ENCODE measurements at regions not wholly inside any gene's neighbourhood (a gene's known extent, or its start where the extent isn't known, plus 50 kb on each side); places are given as distances from the start of the nearest gene placed in this dataset.

DNA sequence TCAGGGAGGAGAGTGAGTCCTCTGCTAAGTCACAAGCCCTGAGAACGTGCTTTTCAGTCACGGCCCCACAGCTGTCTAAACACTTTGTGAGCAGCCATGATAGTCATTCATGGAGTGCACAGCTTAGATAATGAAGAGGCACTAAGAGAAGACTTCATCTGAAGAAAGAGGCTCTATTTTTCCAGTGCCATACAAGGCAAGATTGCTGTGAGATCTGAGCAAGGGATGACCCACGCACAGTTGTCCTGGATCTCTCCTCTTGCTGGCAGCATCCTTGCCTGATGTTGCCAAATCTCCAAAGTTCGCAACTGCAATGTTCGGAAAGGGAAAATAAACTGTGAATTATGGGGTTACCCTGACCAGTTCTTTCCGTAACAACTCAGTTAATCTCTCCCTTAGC lies 418.7 kb downstream of the MEIS1 start:
- intact Hi-C loops (cut with micrococcal nuclease) = no loop called here
- H3K79me2 ChIP-seq (ENCODE audit: control insufficient read depth, insufficient read depth, low read length) = no peaks in the 10 kb centered on the region
- CTCF ChIA-PET = no interaction called here
- no peak overlapping the region for H3K27ac ChIP-seq (ENCODE audit: low read length in 2 of 2)
- Mint-ChIP-seq H3K4me1 (no peaks in the 10 kb centered on the region), H3K27ac (no peak overlapping the region), H3K4me3 (no peak overlapping the region), H3K27me3 (no peaks in the 10 kb centered on the region), H3K9me3 (ENCODE audit: insufficient read depth) (no peaks in the 10 kb centered on the region)
- no peak for DNase-seq
- H3K27me3 ChIP-seq (replicated peaks in 1 of 4; ENCODE audit: control extremely low read depth in 1 of 4, control insufficient read depth in 3 of 4, insufficient read depth in 4 of 4, low read length in 3 of 4) = no peaks in the 10 kb centered on the region
- H3K4me2 ChIP-seq (replicated peaks; ENCODE audit: low read depth, low read length, poor library complexity, severe bottlenecking) = no peak overlapping the region
- H2AFZ ChIP-seq (ENCODE audit: insufficient read depth, low read depth, low read length, poor library complexity, severe bottlenecking) = no peak overlapping the region
- no peaks in the 10 kb centered on the region for H4K20me1 ChIP-seq (ENCODE audit: control insufficient read depth, insufficient read depth, low read length, poor library complexity, severe bottlenecking)
- 90% methylated on average over 3 of the region's 6 CpGs for WGBS (ENCODE audit: insufficient coverage)
- no peak overlapping the region for H3K4me3 ChIP-seq (ENCODE audit: control extremely low read depth in 1 of 5, extremely low read depth in 1 of 5, insufficient read depth in 1 of 5, low read depth in 2 of 5, low read length in 4 of 5)
- POLR2A ChIA-PET = no interaction called here
- H3K9me3 ChIP-seq (ENCODE audit: control extremely low read depth in 1 of 3, control insufficient read depth in 2 of 3, insufficient read depth in 1 of 3, low read length in 2 of 3) = no peaks in the 10 kb centered on the region
- no peaks in the 10 kb centered on the region for H3K36me3 ChIP-seq (replicated peaks in 1 of 2; ENCODE audit: control extremely low read depth in 1 of 2, control insufficient read depth in 1 of 2, extremely low read depth in 1 of 2, insufficient read depth in 2 of 2, low read length in 1 of 2)
- no peak overlapping the region for H3K9ac ChIP-seq (ENCODE audit: low read length)
- ATAC-seq (ENCODE audit: low read depth) = no peak
- H3K4me1 ChIP-seq (ENCODE audit: control insufficient read depth in 2 of 2, insufficient read depth in 2 of 2, low read length in 2 of 2) = no peaks in the 10 kb centered on the region
- TF ChIP-seq, protein P1, sequence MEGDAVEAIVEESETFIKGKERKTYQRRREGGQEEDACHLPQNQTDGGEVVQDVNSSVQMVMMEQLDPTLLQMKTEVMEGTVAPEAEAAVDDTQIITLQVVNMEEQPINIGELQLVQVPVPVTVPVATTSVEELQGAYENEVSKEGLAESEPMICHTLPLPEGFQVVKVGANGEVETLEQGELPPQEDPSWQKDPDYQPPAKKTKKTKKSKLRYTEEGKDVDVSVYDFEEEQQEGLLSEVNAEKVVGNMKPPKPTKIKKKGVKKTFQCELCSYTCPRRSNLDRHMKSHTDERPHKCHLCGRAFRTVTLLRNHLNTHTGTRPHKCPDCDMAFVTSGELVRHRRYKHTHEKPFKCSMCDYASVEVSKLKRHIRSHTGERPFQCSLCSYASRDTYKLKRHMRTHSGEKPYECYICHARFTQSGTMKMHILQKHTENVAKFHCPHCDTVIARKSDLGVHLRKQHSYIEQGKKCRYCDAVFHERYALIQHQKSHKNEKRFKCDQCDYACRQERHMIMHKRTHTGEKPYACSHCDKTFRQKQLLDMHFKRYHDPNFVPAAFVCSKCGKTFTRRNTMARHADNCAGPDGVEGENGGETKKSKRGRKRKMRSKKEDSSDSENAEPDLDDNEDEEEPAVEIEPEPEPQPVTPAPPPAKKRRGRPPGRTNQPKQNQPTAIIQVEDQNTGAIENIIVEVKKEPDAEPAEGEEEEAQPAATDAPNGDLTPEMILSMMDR (IDR thresholded peaks at IDR 0.05) = no peak

DNA sequence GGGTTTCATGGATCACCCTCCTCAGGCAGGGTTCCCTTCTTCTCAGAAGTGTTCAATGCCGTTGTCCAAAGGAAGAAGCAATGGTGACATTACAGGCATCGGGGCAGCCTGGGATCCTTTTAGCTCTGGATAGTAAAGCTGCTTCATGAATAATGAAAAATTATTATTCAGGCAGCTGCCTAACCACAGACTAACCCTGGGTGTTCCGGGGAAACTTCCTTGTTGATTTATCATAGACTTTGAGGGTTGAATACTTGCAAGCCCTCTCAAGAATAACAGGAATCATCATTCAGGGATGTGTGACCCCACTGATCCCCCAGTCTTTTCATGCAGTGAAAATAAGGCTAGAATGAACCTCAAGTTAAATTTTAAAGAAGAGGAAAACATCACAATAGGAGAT lies 419.4 kb downstream of the MEIS1 start:
- Histone ChIP-seq H3K4me1 (ENCODE audit: control insufficient read depth in 2 of 2, insufficient read depth in 2 of 2, low read length in 2 of 2) (no peaks in the 10 kb centered on the region), H3K9me3 (ENCODE audit: control extremely low read depth in 1 of 3, control insufficient read depth in 2 of 3, insufficient read depth in 1 of 3, low read length in 2 of 3) (no peaks in the 10 kb centered on the region), H3K79me2 (ENCODE audit: control insufficient read depth, insufficient read depth, low read length) (no peaks in the 10 kb centered on the region), H3K9ac (ENCODE audit: low read length) (no peak overlapping the region), H3K4me3 (ENCODE audit: control extremely low read depth in 1 of 5, extremely low read depth in 1 of 5, insufficient read depth in 1 of 5, low read depth in 2 of 5, low read length in 4 of 5) (no peak overlapping the region), H3K4me2 (replicated peaks; ENCODE audit: low read depth, low read length, poor library complexity, severe bottlenecking) (no peak overlapping the region), H3K36me3 (replicated peaks in 1 of 2; ENCODE audit: control extremely low read depth in 1 of 2, control insufficient read depth in 1 of 2, extremely low read depth in 1 of 2, insufficient read depth in 2 of 2, low read length in 1 of 2) (no peaks in the 10 kb centered on the region), H3K27ac (ENCODE audit: low read length in 2 of 2) (no peak overlapping the region), H3K27me3 (replicated peaks in 1 of 4; ENCODE audit: control extremely low read depth in 1 of 4, control insufficient read depth in 3 of 4, insufficient read depth in 4 of 4, low read length in 3 of 4) (no peaks in the 10 kb centered on the region), H2AFZ (ENCODE audit: insufficient read depth, low read depth, low read length, poor library complexity, severe bottlenecking) (no peak overlapping the region), H4K20me1 (ENCODE audit: control insufficient read depth, insufficient read depth, low read length, poor library complexity, severe bottlenecking) (no peaks in the 10 kb centered on the region)
- Mint-ChIP-seq H3K4me1 (no peaks in the 10 kb centered on the region), H3K27ac (no peak overlapping the region), H3K27me3 (no peaks in the 10 kb centered on the region), H3K4me3 (no peak overlapping the region), H3K9me3 (ENCODE audit: insufficient read depth) (no peaks in the 10 kb centered on the region)
- no peak for TF ChIP-seq EZH2 (IDR thresholded peaks at IDR 0.05; ENCODE audit: borderline replicate concordance, insufficient read depth, low read depth, low read length, poor library complexity, severe bottlenecking)
- TF ChIP-seq, protein P1 (IDR thresholded peaks at IDR 0.05) = no peak
- intact Hi-C loops (cut with micrococcal nuclease) = no loop called here
- ChIA-PET POLR2A (no interaction called here), CTCF (no interaction called here)
- no peak for DNase-seq
- no peak for ATAC-seq (ENCODE audit: low read depth)
- WGBS (ENCODE audit: insufficient coverage) = no CpG with 5 or more reads among the region's 3 CpGs
